ENCODE measurements at regions not wholly inside any gene's neighbourhood (a gene's known extent, or its start where the extent isn't known, plus 50 kb on each side); places are given as distances from the start of the nearest gene placed in this dataset.

GRCh38 chr6:66126358-66126757 is 419.3 kb upstream of the EYS start:
- H3K4me1 ChIP-seq (ENCODE audit: control insufficient read depth, insufficient read depth, low read length): no peaks in the 10 kb centered on the region
- no peak overlapping the region for H3K4me2 ChIP-seq (ENCODE audit: control insufficient read depth, insufficient read depth)
- no peak overlapping the region for H2AFZ ChIP-seq (ENCODE audit: control insufficient read depth, low read depth, low read length)
- 16% methylated on average over 3 of the region's 3 CpGs for WGBS (ENCODE audit: insufficient coverage, insufficient replicate concordance, low lambda C conversion rate, missing lambda C conversion rate)
- TF ChIP-seq ZNF622 (IDR thresholded peaks at IDR 0.05): no peak
- TF ChIP-seq, protein P1, sequence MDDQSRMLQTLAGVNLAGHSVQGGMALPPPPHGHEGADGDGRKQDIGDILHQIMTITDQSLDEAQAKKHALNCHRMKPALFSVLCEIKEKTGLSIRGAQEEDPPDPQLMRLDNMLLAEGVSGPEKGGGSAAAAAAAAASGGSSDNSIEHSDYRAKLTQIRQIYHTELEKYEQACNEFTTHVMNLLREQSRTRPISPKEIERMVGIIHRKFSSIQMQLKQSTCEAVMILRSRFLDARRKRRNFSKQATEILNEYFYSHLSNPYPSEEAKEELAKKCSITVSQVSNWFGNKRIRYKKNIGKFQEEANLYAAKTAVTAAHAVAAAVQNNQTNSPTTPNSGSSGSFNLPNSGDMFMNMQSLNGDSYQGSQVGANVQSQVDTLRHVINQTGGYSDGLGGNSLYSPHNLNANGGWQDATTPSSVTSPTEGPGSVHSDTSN (IDR thresholded peaks at IDR 0.05; ENCODE audit: insufficient replicate concordance, low read depth, low read length): no peak
- TF ChIP-seq ESRRA (IDR thresholded peaks at IDR 0.05; ENCODE audit: low read length): no peak
- no peak for ATAC-seq
- in situ Hi-C loops (cut with MboI): no loop called here
- intact Hi-C loops (cut with micrococcal nuclease; ENCODE audit: unreplicated experiment): no loop called here
- no TSS peak for BruUV-seq (replicated peaks)
- H3K9ac ChIP-seq (ENCODE audit: control insufficient read depth, insufficient read depth, low read length): no peak overlapping the region
- H3K27me3 ChIP-seq (replicated peaks in 1 of 2; ENCODE audit: control insufficient read depth in 2 of 2, insufficient read depth in 2 of 2, low read length in 1 of 2): no peaks in the 10 kb centered on the region
- H4K20me1 ChIP-seq (ENCODE audit: control insufficient read depth, insufficient read depth): no peaks in the 10 kb centered on the region
- no peaks in the 10 kb centered on the region for H3K9me3 ChIP-seq (replicated peaks; ENCODE audit: control insufficient read depth, insufficient read depth, low read length)
- no peak for DNase-seq (ENCODE audit: low read depth, low spot score)
- no peaks in the 10 kb centered on the region for H3K79me2 ChIP-seq (ENCODE audit: control insufficient read depth, insufficient read depth, low read length)
- H3K4me3 ChIP-seq: no peak overlapping the region
- CTCF ChIA-PET: no interaction called here
- H3K27ac ChIP-seq (ENCODE audit: control insufficient read depth, insufficient read depth): no peak overlapping the region
- FAIRE-seq: no peak
- SMC1A ChIA-PET (ENCODE audit: uncharacterized antibody, unreplicated experiment): no interaction called here
- RAD21 ChIA-PET (ENCODE audit: unreplicated experiment): no interaction called here
- no peaks in the 10 kb centered on the region for H3K36me3 ChIP-seq (ENCODE audit: control insufficient read depth in 2 of 2, insufficient read depth in 2 of 2, low read length in 1 of 2)
- POLR2A ChIA-PET: no interaction called here

GRCh38 chr6:66103954-66104353 is 396.9 kb upstream of the EYS start:
- no peak overlapping the region for H3K4me3 ChIP-seq
- no peak overlapping the region for H3K4me2 ChIP-seq (ENCODE audit: control insufficient read depth, insufficient read depth)
- no TSS peak for BruUV-seq (replicated peaks)
- no peaks in the 10 kb centered on the region for H3K9me3 ChIP-seq (replicated peaks; ENCODE audit: control insufficient read depth, insufficient read depth, low read length)
- SMC1A ChIA-PET (ENCODE audit: uncharacterized antibody, unreplicated experiment): no interaction called here
- intact Hi-C loops (cut with micrococcal nuclease; ENCODE audit: unreplicated experiment): no loop called here
- 8% methylated on average over 3 of the region's 3 CpGs for WGBS (ENCODE audit: insufficient coverage, insufficient replicate concordance, low lambda C conversion rate, missing lambda C conversion rate)
- CTCF ChIA-PET: no interaction called here
- H3K79me2 ChIP-seq (ENCODE audit: control insufficient read depth, insufficient read depth, low read length): no peaks in the 10 kb centered on the region
- no peak overlapping the region for H3K27ac ChIP-seq (ENCODE audit: control insufficient read depth, insufficient read depth)
- H2AFZ ChIP-seq (ENCODE audit: control insufficient read depth, low read depth, low read length): no peak overlapping the region
- no peak for FAIRE-seq
- DNase-seq (ENCODE audit: low read depth, low spot score): no peak
- TF ChIP-seq TCF12 (IDR thresholded peaks at IDR 0.05; ENCODE audit: low read depth, low read length): no peak
- ATAC-seq: no peak
- no peak overlapping the region for H3K9ac ChIP-seq (ENCODE audit: control insufficient read depth, insufficient read depth, low read length)
- in situ Hi-C loops (cut with MboI): no loop called here
- no peaks in the 10 kb centered on the region for H4K20me1 ChIP-seq (ENCODE audit: control insufficient read depth, insufficient read depth)
- RAD21 ChIA-PET (ENCODE audit: unreplicated experiment): no interaction called here
- POLR2A ChIA-PET: no interaction called here
- no peaks in the 10 kb centered on the region for H3K36me3 ChIP-seq (ENCODE audit: control insufficient read depth in 2 of 2, insufficient read depth in 2 of 2, low read length in 1 of 2)
- H3K27me3 ChIP-seq (replicated peaks in 1 of 2; ENCODE audit: control insufficient read depth in 2 of 2, insufficient read depth in 2 of 2, low read length in 1 of 2): no peaks in the 10 kb centered on the region
- H3K4me1 ChIP-seq (ENCODE audit: control insufficient read depth, insufficient read depth, low read length): no peaks in the 10 kb centered on the region
